K562 (cell line): ENCODE measurements at regions not wholly inside any gene's neighbourhood (a gene's known extent, or its start where the extent isn't known, plus 50 kb on each side); places are given as distances from the start of the nearest gene placed in this dataset.

Experiments
- ATAC-seq: fragments of 200-7000 bp; cut with Tn5 transposase; 3 replicates; pipeline ENCODE4 v1.9.1; 2020; ENCODE audit warnings: moderate library complexity
- BruUV-seq: library from RNA; stranded (reverse); fragments of 400-500 nt; replicated peaks from 2 replicates; lab custom pipeline; 2021; lab: Mats Ljungman, UMichigan
- CTCF ChIA-PET: fragments of 300-600 bp; formaldehyde crosslinking; extraction: SDS; loops from one replicate; lab custom pipeline; 2021; ENCODE audit warnings: low intra/inter-chr PET ratio; lab: Yijun Ruan, JAX
- POLR2A ChIA-PET: fragments of 300-600, 350-650 bp; sonication (Branson Sonifier 250); formaldehyde crosslinking; extraction: SDS; loops from one replicate; lab custom pipeline; 2021; ENCODE audit warnings: antibody characterized with exemption, inconsistent platforms; lab: Yijun Ruan, JAX
- DNase-seq, 4 experiments: peaks; one replicate each; pipeline versions ENCODE4 v3.0.0 to v3.0.0-alpha.2; 2011 to 2018; ENCODE audit warnings: low spot score in 3 of 4, mixed read lengths in 3 of 4; ENCODE audit errors: extremely low read depth in 1 of 4
- FAIRE-seq: peaks from 2 replicates; lab custom pipeline; 2011; peaks lifted over from hg19 to GRCh38; lab: Jason Lieb, UNC
- H2AFZ ChIP-seq: 2 replicates; pipeline ENCODE4 v1.6.0; 2011; ENCODE audit warnings: low read depth, low read length, control low read depth, inconsistent platforms
- H3K27ac ChIP-seq: fragments of 200-600 bp; 3 replicates; pipeline ENCODE4 v1.8.0; 2011; ENCODE audit warnings: low read depth, mild to moderate bottlenecking, control low read depth, inconsistent platforms, low read length, moderate library complexity, mixed read lengths; ENCODE audit errors: extremely low read depth
- H3K27me3 ChIP-seq, 2 experiments: fragments of 300-600 bp in 1 of 2; 2 replicates in 1 of 2; 3 replicates in 1 of 2; pipeline versions ENCODE4 v1.6.0 to v1.8.0; 2011; ENCODE audit warnings: inconsistent platforms in 2 of 2, low read length in 2 of 2, mild to moderate bottlenecking in 1 of 2, mixed read lengths in 1 of 2, moderate library complexity in 1 of 2; ENCODE audit not compliant: control insufficient read depth in 2 of 2, insufficient read depth in 2 of 2
- H3K36me3 ChIP-seq: fragments of 300-600 bp; 3 replicates; pipeline ENCODE4 v1.8.0; 2011; ENCODE audit warnings: mild to moderate bottlenecking, low read length, inconsistent platforms; ENCODE audit not compliant: control insufficient read depth, insufficient read depth
- H3K4me1 ChIP-seq, 2 experiments: fragments of 200-600 bp in 1 of 2; replicated peaks in 1 of 2; 2 replicates in 1 of 2; 3 replicates in 1 of 2; pipeline versions ENCODE4 v1.5.1 to v1.8.0; 2011; ENCODE audit warnings: inconsistent platforms in 2 of 2, low read length in 2 of 2, mild to moderate bottlenecking in 1 of 2, mixed read lengths in 1 of 2, moderate library complexity in 1 of 2; ENCODE audit not compliant: control insufficient read depth in 2 of 2, insufficient read depth in 2 of 2
- H3K4me2 ChIP-seq: 2 replicates; pipeline ENCODE4 v1.6.1; 2011; ENCODE audit warnings: low read length, control low read depth, inconsistent platforms, mixed read lengths; ENCODE audit not compliant: insufficient read depth
- H3K4me3 ChIP-seq: fragments of 200-600 bp; sonication (generic), shearing (Covaris generic); 2 replicates; pipeline ENCODE4 v1.5.1; 2016; ENCODE audit warnings: control low read depth, inconsistent platforms
- H3K79me2 ChIP-seq: fragments of 200-600 bp; 3 replicates; pipeline ENCODE4 v1.8.0; 2011; ENCODE audit warnings: low read length, inconsistent platforms; ENCODE audit not compliant: control insufficient read depth, insufficient read depth
- H3K9ac ChIP-seq, 2 experiments: 2 replicates each; pipeline versions ENCODE4 v1.6.0 to v1.6.1; 2011; ENCODE audit warnings: low read depth in 2 of 2, low read length in 2 of 2, control low read depth in 1 of 2, inconsistent platforms in 1 of 2, mild to moderate bottlenecking in 1 of 2, mixed read lengths in 1 of 2; ENCODE audit not compliant: insufficient read depth in 1 of 2
- H3K9me1 ChIP-seq: one replicate; pipeline ENCODE4 v1.6.0; 2011; ENCODE audit warnings: inconsistent platforms, mild to moderate bottlenecking, low read length, moderate library complexity; ENCODE audit not compliant: control insufficient read depth, insufficient read depth
- H3K9me3 ChIP-seq: replicated peaks from 2 replicates; pipeline ENCODE4 v1.5.1; 2011; ENCODE audit warnings: low read depth, low read length, inconsistent platforms; ENCODE audit not compliant: control insufficient read depth, insufficient read depth
- H4K20me1 ChIP-seq: replicated peaks from 2 replicates; pipeline ENCODE4 v1.6.1; 2011; ENCODE audit warnings: low read length, inconsistent platforms, mixed read lengths; ENCODE audit not compliant: control insufficient read depth, insufficient read depth
- ARID1B ChIP-seq: fragments of 450-650 bp; IDR thresholded peaks from 2 replicates; pipeline ENCODE4 v1.6.1; 2016; ENCODE audit warnings: antibody characterized with exemption, mild to moderate bottlenecking, inconsistent platforms
- CBFA2T3 ChIP-seq: fragments of 450-650 bp; IDR thresholded peaks from 2 replicates; pipeline ENCODE4 v1.6.1; 2017
- CXXC5 ChIP-seq: fragments of 250-450 bp; sonication (Bioruptor Pico); IDR thresholded peaks from 2 replicates; pipeline ENCODE4 v1.8.0; 2022; ENCODE audit warnings: inconsistent platforms, mild to moderate bottlenecking, moderate library complexity
- ETV1 ChIP-seq: fragments of 450-650 bp; conservative IDR thresholded peaks from 2 replicates; pipeline ENCODE4 v1.6.1; 2016; ENCODE audit warnings: missing genetic modification characterization, control low read depth, low read depth, missing compliant biosample characterization
- PML ChIP-seq: IDR thresholded peaks from 2 replicates; pipeline ENCODE4 v1.6.1; 2012; ENCODE audit warnings: low read length, inconsistent platforms
- TAL1 ChIP-seq: fragments of 450-650 bp; IDR thresholded peaks from 2 replicates; pipeline ENCODE4 v1.6.1; 2016; ENCODE audit warnings: mild to moderate bottlenecking
- TEAD4 ChIP-seq, 2 experiments: sonication (generic) in 1 of 2; formaldehyde crosslinking in 1 of 2; IDR thresholded peaks; 2 replicates each; pipeline versions ENCODE4 v1.6.1 to v1.8.0; 2012 to 2022; ENCODE audit warnings: borderline replicate concordance in 1 of 2, inconsistent platforms in 1 of 2, low read length in 1 of 2, mild to moderate bottlenecking in 1 of 2, missing genetic modification reagents in 1 of 2
- WGBS: fragments of 100-300 bp; shearing (Covaris generic); methylation state at CpG from one replicate; pipeline ENCODE4 v1.1.6; 2016; ENCODE audit warnings: low coverage, mixed read lengths; ENCODE audit not compliant: insufficient coverage; ENCODE audit errors: missing lambda C conversion rate; 5-methylcytosine and 5-hydroxymethylcytosine counted together
- in situ Hi-C: fragments of 300-500 bp; cut with MboI; formaldehyde crosslinking; loops from 4 replicates; pipeline ENCODE4 v1.15.0; 2018; ENCODE audit warnings: inconsistent platforms, mixed read lengths
- intact Hi-C: fragments of 100-400 bp; cut with micrococcal nuclease; formaldehyde crosslinking; loops from 2 replicates; pipeline ENCODE4 v1.14.2; 2022
- TF ChIP-seq, protein P1 (sequence below): fragments of 450-650 bp; IDR thresholded peaks from 2 replicates; pipeline ENCODE4 v1.6.1; 2016

DNA sequence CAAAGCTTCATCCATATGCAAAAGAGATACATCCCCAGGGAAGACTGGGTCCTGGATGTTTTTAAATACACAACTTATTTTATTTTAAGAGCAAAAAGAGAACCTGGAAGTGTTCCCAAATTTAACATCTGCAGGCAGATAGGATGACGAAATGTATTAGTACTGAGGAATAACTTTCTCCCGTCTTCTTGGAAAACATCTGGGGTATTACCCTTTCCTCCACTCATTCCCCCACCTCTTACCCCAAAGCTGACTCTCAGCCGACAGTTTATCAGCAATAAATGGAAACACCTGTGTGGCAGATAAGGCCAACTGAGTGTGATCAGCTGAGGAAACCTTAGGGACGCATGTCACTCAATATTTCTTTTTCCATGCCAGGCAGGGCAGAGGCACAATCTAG, 435.6 kb upstream of the NPVF start:
- Histone ChIP-seq H3K36me3 (no peaks in the 10 kb centered on the region), H3K9me3 (no peaks in the 10 kb centered on the region), H3K9ac (no peak overlapping the region), H3K79me2 (no peaks in the 10 kb centered on the region), H4K20me1 (no peaks in the 10 kb centered on the region), H3K4me2 (no peak overlapping the region), H3K4me1 (no peaks in the 10 kb centered on the region; a peak in 1 of 5 replicates), H3K9me1 (no peaks in the 10 kb centered on the region), H3K27me3 (peaks cover 19 to 33% of the 10 kb centered on the region in 2 experiments; a peak in 3 of 5 replicates), H3K4me3 (no peak overlapping the region), H2AFZ (no peak overlapping the region), H3K27ac (no peak overlapping the region)
- POLR2A ChIA-PET = interaction anchor here (1.2 kb wide), 1 partner anchor 26 kb away, joined by 3 read pairs; no protein-coding TSS in a partner anchor
- ATAC-seq (no peak), DNase-seq (peak in 1 of 4 experiments; percentile 17), FAIRE-seq (no peak)
- CTCF ChIA-PET = no interaction called here
- no TSS peak for BruUV-seq
- in situ Hi-C loops = no loop called here
- intact Hi-C loops = no loop called here
- TF ChIP-seq CXXC5 (CRISPR knock-in tag) (peak; percentile 52), TEAD4 (IDR thresholded peaks at IDR 0.05; ENCODE audit: low read length) (peak; percentile 26; the same call in 1 of the 2 replicates), TEAD4 (CRISPR knock-in tag; IDR thresholded peaks at IDR 0.05; ENCODE audit: borderline replicate concordance) (no peak), PML (no peak), ETV1 (tag) (no peak), ARID1B (peak; percentile 33), CBFA2T3 (peak; percentile 50; the same call in 1 of the 2 replicates), TAL1 (peak; percentile 41; the same call in 1 of the 2 replicates)
- TF ChIP-seq, protein P1, sequence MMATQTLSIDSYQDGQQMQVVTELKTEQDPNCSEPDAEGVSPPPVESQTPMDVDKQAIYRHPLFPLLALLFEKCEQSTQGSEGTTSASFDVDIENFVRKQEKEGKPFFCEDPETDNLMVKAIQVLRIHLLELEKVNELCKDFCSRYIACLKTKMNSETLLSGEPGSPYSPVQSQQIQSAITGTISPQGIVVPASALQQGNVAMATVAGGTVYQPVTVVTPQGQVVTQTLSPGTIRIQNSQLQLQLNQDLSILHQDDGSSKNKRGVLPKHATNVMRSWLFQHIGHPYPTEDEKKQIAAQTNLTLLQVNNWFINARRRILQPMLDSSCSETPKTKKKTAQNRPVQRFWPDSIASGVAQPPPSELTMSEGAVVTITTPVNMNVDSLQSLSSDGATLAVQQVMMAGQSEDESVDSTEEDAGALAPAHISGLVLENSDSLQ = peak; percentile 41; the same call in 1 of the 2 replicates
- 0% methylated on average over 4 of the region's 4 CpGs for WGBS
